Vagina (tissue), 2 donors: ENCODE measurements at regions not wholly inside any gene's neighbourhood (a gene's known extent, or its start where the extent isn't known, plus 50 kb on each side); places are given as distances from the start of the nearest gene placed in this dataset.

ENCODE experiments used
- CTCF ChIP-seq, 3 experiments: fragments of 450-650 bp in 2 of 3; fragments of 200-600 bp in 1 of 3; sonication (generic) in 1 of 3; IDR thresholded peaks; one replicate each; pipeline ENCODE4 v1.5.1; 2017 to 2019; ENCODE audit warnings: antibody characterized with exemption in 3 of 3, mild to moderate bottlenecking in 2 of 3, moderate library complexity in 2 of 3
- POLR2A ChIP-seq, 2 donors: fragments of 450-650 bp; IDR thresholded peaks; one replicate each; pipeline ENCODE4 v1.6.1; 2017; ENCODE audit warnings: antibody characterized with exemption in 2 of 2, mild to moderate bottlenecking in 2 of 2, moderate library complexity in 2 of 2

GRCh38 chr13:111399334-111399733 lies 78.9 kb downstream of the TEX29 start:
- no peak for TF ChIP-seq POLR2A (IDR thresholded peaks at IDR 0.05)
- TF ChIP-seq CTCF (IDR thresholded peaks at IDR 0.05): no peak
